ENCODE measurements at regions not wholly inside any gene's neighbourhood (a gene's known extent, or its start where the extent isn't known, plus 50 kb on each side); places are given as distances from the start of the nearest gene placed in this dataset.

GRCh38 chr20:40331249-40331648 is 357.8 kb downstream of the MAFB start:
- TF ChIP-seq CTCF (IDR thresholded peaks at IDR 0.05) (no peak), POLR2AphosphoS5 (IDR thresholded peaks at IDR 0.05) (no peak), EP300 (IDR thresholded peaks at IDR 0.05) (no peak), POLR2A (IDR thresholded peaks at IDR 0.05) (no peak)

Measured in sigmoid colon (tissue), 4 donors.